Central memory CD4-positive, alpha-beta T cell (primary cell): ENCODE measurements at regions not wholly inside any gene's neighbourhood (a gene's known extent, or its start where the extent isn't known, plus 50 kb on each side); places are given as distances from the start of the nearest gene placed in this dataset.
"Not testable (repeated sequence)": the region's sequence is repeated elsewhere in the genome, so short reads cannot be mapped to it uniquely, and the experiment has no call there.

Source experiments
- DNase-seq: peaks from one replicate; pipeline ENCODE4 v3.0.0; 2022

DNA sequence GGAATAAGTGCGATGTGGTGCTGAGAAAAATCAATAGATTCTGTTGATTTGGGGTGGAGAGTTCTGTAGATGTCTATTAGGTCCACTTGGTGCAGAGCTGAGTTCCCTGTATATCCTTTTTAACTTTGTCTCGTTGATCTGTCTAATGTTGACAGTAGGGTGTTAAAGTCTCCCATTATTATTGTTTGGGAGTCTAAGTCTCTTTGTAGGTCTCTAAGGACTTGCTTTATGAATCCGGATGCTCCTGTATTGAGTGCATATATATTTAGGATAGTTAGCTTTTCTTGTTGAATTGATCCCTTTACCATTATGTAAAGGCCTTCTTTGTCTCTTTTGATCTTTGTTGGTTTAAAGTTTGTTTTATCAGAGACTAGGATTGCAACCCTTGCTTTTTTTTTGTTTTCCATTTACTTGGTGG lies 170.8 kb upstream of the SLC38A2 start:
- DNase-seq, result not testable (repeated sequence)

DNA sequence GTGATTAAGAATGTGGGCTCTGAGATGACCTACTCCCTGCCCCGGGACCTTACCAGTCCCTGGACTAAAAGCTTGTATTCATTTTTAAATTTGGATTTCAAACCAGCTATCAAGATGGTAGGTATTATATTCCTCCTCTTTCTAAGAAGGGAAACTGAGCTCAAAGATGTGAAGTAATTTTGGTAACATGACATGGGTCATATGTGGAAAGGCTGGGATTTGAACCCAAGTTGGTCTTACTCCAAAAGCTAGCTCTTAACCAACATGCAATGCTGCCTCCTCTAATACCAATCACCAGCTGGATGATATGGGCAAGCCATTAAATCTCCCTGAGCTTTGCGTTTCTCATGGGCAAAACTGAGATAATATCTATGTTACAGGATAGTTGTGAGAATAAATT lies 166.4 kb upstream of the SLC38A2 start:
- no peak for DNase-seq

DNA sequence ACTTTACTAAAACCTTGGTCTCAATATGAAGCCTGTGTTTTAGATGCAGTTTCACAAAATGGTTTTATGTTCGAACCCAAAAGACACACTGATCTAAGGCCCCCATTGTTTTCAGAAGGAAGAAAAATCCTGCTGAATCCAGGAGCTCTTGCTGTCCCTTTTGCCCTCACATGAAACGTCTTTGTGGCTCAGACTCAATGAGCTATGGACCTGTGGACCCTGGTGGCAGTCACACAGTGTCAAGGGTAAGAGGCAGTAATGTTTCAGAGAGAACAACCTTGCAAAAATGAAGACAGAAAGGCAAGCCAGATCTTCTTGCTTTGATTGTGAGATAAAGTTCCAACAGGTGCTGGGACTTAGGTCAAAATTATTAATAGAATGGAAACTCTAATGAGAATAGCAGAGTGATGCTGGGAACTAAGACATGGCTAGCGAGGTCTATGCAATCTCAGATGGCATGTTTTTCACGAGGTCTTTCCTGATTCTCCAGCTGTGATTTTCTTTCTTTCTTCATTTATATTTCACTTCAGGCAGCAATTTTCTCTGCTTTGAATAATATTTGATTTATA lies 164.9 kb upstream of the SLC38A2 start:
- DNase-seq, result no peak

DNA sequence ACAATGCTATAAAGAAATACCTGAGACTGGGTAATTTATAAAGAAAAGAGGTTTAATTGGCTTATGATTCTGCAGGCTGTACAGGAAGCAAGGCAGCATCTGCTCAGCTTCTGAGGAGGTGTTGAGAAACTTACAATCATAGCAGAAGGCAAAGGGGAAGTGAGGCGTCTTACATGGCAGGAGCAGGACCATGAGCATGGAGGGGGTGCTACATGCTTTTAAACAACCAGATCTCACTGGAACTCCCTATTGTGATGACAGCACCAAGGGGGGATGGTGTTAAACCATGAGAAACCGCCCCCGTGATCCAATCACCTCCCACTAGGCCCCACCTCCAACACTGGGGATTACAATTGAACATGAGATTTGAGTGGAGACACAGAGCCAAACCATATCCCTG lies 163.7 kb upstream of the SLC38A2 start:
- DNase-seq, result not testable (repeated sequence)

DNA sequence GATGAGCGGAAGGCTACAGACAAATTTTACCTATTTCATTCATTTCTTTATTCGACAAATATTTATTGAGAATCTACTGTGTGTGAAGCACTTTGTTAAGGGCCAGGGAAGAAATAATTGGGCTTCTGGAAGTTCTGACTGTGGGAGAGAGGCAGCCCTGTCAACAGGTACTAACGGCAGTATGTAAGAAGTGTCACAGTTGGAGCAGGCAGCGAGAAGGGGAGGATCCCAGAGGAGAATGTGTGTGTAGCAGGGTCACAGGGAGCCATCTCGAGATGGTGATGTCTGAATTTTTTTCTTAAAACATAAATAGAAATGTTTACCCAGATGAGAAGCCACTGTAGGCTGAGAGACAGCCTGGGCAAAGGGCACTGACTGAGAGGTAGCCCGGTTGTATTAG lies 163.3 kb upstream of the SLC38A2 start:
- DNase-seq, result no peak

DNA sequence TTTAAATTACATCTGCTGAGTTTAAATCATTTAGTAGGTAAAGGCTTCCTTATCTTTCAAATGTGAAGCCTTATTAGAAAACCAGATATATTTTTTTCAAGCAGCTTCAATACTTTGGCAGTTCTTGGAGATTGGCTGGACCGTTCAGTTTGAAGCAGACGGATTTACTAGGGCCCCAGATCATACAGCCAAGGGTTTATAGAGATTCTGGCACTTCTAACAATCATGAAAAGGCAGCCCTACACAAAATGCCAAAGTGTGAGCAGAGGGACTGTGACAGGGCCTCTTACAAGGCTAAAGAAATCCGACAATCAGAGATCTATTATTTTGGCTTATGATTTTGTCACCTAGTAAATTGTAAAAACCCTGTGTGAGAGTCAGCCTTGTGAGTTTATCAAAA lies 162.8 kb upstream of the SLC38A2 start:
- no peak for DNase-seq

DNA sequence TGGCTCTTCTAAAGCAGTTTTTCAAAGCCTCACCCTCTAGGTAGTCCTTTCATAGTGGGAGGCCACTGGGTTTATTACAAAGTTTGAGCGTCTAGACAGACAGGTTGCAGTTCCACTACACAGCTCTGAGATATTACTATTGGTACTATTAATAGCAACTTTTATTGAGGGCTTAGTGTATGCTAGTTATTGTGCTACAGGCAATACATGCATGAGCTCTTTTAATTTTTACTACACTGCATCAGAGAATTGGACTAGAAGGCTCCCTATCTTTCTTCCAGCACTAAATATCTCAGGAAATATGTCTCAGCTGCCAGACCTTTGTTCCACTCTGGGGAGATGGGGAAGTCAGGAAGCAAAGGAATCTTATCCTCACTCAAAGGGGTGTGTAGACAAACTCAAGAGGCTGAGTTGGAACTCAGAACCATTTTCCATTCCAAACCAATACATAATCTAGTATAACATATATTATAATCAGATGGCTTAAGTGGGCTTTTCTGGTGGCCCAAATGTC lies 161.8 kb upstream of the SLC38A2 start:
- DNase-seq, result no peak

DNA sequence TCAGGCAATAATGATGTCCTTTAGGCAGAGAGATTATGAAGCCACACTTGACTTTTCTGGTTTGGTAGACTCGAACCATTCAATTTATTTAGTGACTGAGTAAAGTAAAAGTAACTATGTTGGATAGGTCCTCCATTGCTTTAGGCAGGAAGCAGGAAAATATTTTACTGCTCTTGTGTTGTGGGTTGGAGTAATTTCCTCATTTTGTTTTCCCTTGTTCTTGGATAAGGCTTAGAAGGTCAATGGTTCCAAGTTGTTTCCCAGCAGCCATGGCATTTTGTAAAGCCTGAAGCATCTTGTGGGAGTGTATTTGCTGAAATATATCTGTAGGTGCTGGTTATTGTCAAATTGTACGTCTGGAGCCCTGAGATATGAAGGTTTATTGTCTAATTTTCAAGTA lies 161.2 kb upstream of the SLC38A2 start:
- no peak for DNase-seq

DNA sequence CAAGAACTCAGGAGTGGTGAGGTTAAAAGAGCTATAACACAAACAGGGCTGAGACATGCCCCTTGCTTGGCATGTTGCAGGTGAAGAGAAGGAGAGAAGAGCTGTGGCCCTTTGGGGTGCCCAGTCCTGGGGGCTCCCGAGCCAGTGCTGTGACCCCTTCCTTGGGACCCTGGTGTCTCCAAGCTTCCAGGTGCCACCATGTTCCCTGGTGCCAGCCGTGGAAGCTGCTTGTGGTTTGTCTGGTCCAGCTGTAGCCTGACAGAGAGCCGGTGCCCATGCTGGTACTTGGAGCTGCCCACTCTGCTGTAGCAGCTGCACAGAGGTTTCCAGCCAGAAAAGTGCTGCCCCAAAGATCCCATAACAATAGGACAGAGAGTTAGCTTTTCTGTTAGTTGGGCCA lies 159.2 kb upstream of the SLC38A2 start:
- DNase-seq, result no peak

DNA sequence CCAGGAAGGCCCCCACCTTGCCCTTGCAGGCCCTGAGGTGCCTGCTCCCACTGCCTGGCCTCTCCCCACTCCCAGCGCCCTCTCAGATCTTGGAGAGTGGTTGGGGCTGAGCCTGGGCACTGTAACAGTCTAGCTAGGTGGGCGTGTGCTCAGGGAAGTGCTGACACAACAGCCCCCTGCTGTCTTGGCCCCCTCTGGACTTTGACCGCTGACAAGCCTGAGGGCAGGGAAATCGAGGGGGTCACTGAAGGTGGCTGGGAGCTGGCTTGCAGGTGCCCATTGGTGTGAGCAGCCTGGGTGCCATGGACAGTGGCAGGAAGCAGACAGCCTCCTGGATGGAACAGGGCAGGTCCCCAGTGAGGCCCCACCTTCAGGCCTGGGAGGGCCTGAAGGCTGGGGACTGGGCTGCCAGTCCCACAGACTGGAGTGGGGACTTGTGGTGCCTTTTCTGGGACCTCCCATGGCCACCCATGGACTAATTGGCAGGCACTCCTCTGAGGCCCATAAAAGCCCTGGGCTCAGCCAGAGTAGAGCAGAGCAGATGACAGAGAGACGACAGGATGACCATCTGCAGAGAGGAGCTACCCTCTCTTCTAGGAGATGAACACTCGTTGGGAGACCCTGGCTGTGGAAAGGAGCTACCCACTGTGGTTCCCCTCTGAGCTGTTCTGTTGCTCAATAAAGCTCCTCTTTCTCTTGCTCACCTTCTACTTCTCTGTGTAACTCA lies 158.6 kb upstream of the SLC38A2 start:
- DNase-seq, result no peak

DNA sequence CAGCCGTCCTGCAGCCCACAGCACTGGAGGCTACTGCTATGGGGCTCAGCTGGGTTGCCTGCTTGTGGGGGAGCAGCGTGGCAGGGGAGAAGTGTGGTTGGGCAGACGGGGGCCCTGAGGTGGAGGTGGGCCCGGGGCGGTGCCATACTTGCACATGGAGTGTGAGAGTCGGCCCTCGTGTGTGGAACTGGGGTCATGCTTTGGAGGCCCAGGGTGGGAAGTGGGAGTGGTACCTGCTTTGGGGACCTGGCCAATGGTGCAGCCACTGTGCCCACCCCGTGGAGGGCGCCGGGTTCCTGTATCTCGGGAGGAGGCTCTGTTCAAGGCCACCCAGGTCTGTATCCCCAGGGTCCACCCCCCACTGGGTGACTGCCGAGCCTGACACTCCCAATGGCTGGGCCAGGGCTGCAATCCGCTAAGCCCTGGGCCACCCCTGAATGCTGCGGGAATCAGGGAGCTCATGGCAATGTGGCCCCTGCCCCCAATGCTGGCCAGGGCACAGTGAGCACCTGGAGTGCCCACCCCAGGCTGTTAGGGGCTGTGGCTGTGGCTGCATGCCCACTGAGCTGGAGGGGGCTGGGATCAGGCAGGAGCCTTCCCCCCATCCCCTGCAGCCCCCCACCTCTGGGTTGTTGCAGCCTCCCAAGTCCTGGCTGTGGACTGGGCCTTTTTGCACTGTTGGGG lies 157.9 kb upstream of the SLC38A2 start:
- DNase-seq, result no peak

DNA sequence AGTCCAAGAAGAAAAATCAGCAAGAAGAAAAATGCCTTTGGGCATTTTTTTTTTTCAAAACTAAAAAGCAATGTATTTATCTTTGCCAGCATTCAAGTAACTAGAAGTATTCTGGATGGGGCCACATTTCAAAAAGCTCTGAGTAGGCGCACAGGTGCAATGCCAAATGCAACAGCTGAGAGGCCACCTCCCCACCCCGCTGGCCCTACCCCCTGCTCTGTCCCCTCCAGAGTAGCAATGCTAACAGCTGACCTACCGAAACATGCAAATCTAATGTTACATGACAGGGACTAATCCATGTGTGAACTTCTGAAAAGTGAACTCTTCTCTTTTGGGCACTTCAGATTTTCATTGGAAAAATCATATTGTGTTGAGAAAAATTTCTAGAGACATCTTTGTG lies 153.7 kb upstream of the SLC38A2 start:
- DNase-seq, result no peak

DNA sequence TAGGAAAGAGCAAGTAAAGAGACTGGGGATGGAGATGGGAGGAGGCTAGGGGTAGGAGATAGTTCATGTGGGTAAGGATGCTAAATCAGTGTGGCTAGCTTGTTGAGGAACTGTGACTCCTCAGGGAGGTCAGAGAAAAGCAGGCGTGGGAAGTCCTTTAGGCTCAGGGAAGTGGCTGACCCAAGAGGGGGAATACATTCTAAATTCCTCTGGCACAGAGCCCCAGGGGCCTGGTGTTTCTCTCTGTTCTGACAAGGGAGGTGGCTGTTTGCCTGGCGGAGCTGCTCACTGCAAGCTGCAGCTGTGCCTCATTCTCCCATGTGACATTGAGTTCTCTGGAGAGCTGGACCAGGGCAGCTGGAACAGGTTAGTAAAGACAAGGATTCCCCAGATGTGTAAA lies 152.2 kb upstream of the SLC38A2 start:
- no peak for DNase-seq

DNA sequence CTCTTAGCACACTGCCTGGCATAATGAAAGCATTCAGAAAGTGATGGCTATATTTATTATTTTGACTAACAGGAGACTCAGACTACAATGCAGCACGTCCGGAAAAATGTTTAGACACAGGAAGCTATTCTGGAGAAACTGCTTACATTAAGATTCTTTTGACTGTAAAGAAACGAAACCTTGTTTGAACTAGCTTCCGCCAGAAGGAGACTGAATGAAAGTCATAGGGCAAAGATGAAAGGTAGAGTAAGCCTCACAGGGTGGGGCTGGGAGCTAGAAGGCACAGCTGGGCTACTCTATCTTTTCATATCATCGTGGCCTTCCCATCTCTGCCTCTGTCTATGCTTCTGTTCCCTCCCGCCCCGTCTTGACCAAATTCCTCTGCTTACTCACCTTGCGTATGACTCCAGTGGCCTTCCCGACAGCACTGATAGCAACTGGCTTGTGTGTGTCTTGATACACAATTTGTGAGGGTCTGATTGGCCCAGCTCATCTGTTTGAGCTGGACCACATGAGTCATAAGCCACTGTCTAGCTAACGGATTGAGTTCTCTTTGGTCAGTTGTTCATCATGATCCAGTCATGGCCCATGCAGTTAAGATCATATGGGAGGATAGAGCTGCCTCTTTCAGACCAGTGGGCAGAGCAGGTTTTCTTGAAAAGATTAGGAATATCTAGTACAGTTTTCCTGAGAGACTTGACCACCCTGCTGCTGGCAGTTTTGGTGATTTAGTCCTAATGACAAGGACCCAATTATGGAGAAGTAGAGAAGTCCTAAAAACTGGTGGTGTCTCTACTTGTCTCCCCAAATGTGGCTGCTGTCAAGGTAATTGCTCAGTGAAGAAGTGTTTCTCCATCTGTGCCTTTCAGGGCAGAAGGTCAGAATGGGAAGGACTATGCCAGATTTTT lies 151.5 kb upstream of the SLC38A2 start:
- DNase-seq, result peak; percentile 57

DNA sequence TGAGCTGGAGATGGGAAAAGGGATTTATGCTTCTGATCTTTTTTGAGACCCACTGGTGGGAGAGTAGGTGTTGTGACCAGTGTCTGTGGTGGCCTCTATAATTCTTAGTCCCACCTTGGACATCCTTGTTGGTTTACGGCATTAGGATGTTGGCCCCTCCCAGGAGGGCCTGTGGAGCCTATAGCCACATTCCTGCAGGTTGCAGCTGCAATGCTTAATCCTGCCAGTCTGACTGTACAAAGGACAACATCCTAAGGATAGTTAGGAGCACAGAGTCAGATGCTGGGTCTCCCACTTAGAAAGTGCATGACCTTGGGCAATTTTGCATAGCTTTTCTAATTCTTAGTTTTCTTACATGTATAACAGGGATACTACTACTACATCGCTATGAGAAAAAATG lies 150.9 kb upstream of the SLC38A2 start:
- DNase-seq, result no peak

DNA sequence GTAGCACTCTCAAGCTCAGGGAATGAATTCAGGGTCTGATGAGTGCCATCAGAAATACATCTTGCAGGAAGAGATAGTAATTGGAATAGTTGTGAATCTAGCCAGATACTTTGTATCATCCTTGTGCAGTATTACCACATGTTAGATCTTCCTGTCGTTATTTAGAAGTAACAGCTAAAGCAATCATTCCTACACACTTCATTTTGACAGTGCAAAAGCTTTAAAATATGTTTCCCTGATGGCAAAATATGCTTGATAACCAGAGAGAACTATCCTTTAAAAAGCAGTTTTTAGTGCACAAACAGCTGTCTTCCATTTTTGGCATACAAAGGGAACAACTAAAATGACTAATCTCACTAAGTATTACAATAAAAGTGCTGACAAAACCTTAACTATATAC lies 149.5 kb upstream of the SLC38A2 start:
- DNase-seq, result no peak

DNA sequence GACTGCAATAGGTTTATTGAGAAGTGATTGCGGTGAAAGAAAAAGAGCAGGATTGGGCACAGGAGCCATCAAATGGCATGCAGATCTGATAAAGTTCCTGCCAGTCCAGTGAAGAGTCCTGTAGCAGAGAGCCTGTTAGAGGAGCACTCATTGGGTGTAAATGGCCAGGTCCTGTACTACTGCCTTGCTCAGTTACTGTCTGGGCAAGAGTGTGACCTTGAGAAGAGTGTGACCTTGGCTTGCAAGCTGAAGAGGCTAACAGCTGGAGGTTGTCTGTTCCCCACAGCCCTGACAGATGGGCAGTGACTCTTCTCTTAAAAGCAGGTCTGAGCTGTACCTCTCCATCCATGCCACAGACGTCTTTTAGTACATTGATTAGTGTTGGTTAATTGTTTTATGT lies 148.6 kb upstream of the SLC38A2 start:
- DNase-seq, result no peak

DNA sequence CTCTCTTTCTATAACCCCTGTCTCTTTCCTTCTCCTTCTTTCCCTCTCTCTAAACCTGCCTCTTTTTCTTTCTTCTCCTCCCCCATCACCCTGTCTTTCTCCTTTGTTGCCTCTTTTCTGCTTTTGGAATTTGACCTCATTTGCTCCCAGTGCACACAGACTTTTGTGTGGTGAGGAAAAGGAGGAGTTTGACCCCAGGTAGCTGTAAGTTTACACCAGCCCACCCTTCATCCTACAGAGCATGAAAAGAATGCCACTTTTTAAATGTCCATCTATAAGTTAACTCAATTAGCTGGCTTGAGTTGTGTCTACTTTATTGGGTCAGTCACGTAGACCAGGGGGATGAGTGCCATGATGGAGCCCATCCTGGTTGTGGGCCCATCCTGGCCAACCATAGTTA lies 146.8 kb upstream of the SLC38A2 start:
- no peak for DNase-seq

DNA sequence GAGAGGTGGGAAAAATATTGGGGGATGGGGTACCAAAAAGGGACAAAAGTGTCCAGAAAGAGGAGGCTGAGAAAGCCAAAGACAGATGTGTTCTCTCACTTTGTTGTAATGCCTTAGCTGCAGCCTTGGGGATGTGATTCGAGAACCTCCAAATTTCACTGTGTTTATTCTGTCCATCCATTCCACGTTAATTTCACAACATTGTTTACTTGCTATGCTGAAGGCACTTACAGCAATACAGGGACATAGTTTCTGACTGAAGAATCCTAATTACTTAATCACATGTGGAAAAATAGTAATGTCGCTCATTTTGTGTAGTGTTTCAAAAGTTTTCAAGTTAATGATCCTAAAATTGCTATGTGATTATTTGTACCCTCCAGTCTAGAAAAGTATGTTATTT lies 146.2 kb upstream of the SLC38A2 start:
- no peak for DNase-seq

DNA sequence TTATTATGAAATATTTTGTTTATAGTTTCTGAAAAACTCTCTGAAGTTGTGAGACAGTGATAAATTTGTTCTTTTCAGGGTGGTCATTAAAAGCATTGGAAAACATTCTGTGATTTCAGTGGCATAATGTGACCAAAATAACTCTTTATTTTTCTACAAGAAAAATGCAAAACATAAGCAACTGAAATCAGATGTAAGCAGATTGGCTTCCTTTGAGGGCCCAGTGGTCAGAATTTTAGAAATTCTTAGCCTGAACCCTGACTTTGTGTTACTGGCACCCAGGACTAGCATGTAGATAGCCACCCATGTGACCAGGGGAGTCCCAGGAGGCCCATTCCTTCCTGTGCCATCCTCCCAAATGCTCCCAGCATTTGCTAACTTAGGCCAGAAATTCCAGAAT lies 145.6 kb upstream of the SLC38A2 start:
- no peak for DNase-seq

DNA sequence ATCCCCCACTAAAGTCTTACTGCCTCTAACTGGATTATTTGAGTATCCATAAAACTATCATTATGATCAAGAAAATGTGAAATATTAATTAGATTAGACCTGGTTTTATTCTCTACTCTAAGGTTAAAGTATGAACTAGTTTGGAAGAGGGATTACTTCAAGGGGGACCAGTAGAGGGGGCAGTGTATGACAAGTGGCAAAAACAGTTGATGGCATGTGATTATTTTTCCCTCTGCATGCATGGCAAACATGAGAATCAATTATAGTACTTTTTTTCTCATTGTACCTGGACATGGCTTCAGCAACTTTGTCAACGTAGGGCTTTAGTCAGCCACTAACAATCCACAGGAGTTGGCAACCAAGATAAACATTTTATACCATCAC lies 145.0 kb upstream of the SLC38A2 start:
- no peak for DNase-seq

DNA sequence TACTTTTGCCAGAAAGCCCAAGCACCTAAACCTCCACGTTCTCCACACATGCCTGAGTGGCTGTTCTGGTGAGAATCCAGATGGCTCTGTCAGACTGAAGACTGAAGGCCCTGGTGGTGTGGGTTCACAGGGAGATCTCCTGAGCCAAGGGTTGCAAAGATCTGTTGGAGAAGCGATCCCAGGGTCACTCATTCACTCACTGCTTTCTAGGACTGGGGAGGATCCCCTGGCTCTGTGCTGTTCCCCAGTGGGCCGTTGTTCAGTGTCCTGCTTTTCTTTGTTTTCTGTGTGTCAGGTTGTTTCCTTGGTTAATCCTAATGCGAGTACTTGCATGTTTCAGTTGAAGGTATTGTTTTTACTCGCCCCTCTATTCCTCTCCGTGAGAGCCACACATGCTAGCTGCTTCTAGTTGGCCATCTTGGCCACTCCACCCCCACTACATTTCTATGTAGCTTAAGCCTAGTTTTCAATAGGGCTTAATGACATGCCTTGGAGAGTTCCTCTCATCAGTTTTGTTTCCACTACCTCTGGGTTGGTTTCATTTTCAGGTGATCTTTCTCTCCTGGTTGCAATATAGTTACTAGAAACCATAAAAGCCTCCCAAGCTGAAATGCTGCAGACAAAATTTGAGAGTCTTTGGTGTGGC lies 144.5 kb upstream of the SLC38A2 start:
- DNase-seq, result peak; percentile 5
